H9 (cell line): ENCODE measurements at regions not wholly inside any gene's neighbourhood (a gene's known extent, or its start where the extent isn't known, plus 50 kb on each side); places are given as distances from the start of the nearest gene placed in this dataset.

Experiments
- DNase-seq: peaks from one replicate; pipeline ENCODE4 v3.0.0-alpha.2; 2017
- H2AFZ ChIP-seq: one replicate; pipeline ENCODE4 v1.6.1; 2013; ENCODE audit warnings: mild to moderate bottlenecking, low read length, control low read depth, moderate library complexity
- H2AK5ac ChIP-seq: 2 replicates; pipeline ENCODE4 v1.6.1; 2013; ENCODE audit warnings: low read length, control low read depth, mixed read lengths; ENCODE audit not compliant: insufficient read length
- H2BK120ac ChIP-seq: one replicate; pipeline ENCODE4 v1.6.1; 2013; ENCODE audit warnings: low read depth, mild to moderate bottlenecking, low read length, control low read depth, inconsistent platforms; ENCODE audit not compliant: poor library complexity, severe bottlenecking
- H2BK12ac ChIP-seq: 2 replicates; pipeline ENCODE4 v1.6.1; 2013; ENCODE audit warnings: low read length, control low read depth, mixed read lengths, low read depth; ENCODE audit not compliant: insufficient read length
- H2BK15ac ChIP-seq: 2 replicates; pipeline ENCODE4 v1.6.1; 2013; ENCODE audit warnings: low read depth, low read length, control low read depth
- H2BK20ac ChIP-seq: one replicate; pipeline ENCODE4 v1.6.1; 2013; ENCODE audit warnings: low read depth, mild to moderate bottlenecking, low read length, control low read depth, inconsistent platforms; ENCODE audit not compliant: poor library complexity, severe bottlenecking
- H2BK5ac ChIP-seq: 2 replicates; pipeline ENCODE4 v1.6.1; 2013; ENCODE audit warnings: low read length, control low read depth, mixed read lengths; ENCODE audit not compliant: insufficient read length
- H3K14ac ChIP-seq: 2 replicates; pipeline ENCODE4 v1.6.1; 2013; ENCODE audit warnings: low read length, control low read depth; ENCODE audit not compliant: insufficient read depth
- H3K18ac ChIP-seq: 2 replicates; pipeline ENCODE4 v1.6.1; 2013; ENCODE audit warnings: low read depth, mild to moderate bottlenecking, mixed read lengths, low read length, control low read depth; ENCODE audit not compliant: insufficient read length
- H3K23ac ChIP-seq: 2 replicates; pipeline ENCODE4 v1.6.1; 2013; ENCODE audit warnings: low read length, control low read depth, mixed read lengths, low read depth; ENCODE audit not compliant: insufficient read length
- H3K23me2 ChIP-seq: 2 replicates; pipeline ENCODE4 v1.6.1; 2013; ENCODE audit warnings: low read depth, mild to moderate bottlenecking, mixed read lengths, low read length, control low read depth; ENCODE audit not compliant: insufficient read length, poor library complexity, severe bottlenecking
- H3K27ac ChIP-seq: 2 replicates; pipeline ENCODE4 v1.5.1; 2013; ENCODE audit warnings: low read length, control low read depth, mixed read lengths, low read depth; ENCODE audit not compliant: insufficient read length
- H3K27me3 ChIP-seq: 2 replicates; pipeline ENCODE4 v1.6.1; 2013; ENCODE audit warnings: low read length, control low read depth, inconsistent platforms; ENCODE audit not compliant: insufficient read depth
- H3K4ac ChIP-seq: 2 replicates; pipeline ENCODE4 v1.6.1; 2013; ENCODE audit warnings: low read depth, mild to moderate bottlenecking, control low read depth, inconsistent platforms, low read length, moderate library complexity
- H3K4me1 ChIP-seq: 2 replicates; pipeline ENCODE4 v1.6.1; 2013; ENCODE audit warnings: low read length, control low read depth, inconsistent platforms; ENCODE audit not compliant: insufficient read depth
- H3K4me2 ChIP-seq: 2 replicates; pipeline ENCODE4 v1.6.1; 2013; ENCODE audit warnings: low read length, control low read depth, mixed read lengths; ENCODE audit not compliant: insufficient read length, insufficient read depth
- H3K56ac ChIP-seq: 2 replicates; pipeline ENCODE4 v1.6.1; 2013; ENCODE audit warnings: low read depth, mild to moderate bottlenecking, mixed read lengths, low read length, control low read depth; ENCODE audit not compliant: insufficient read length
- H3K79me1 ChIP-seq: 2 replicates; pipeline ENCODE4 v1.6.1; 2013; ENCODE audit warnings: low read depth, mild to moderate bottlenecking, moderate library complexity, low read length, control low read depth, inconsistent platforms; ENCODE audit not compliant: insufficient read depth, poor library complexity, severe bottlenecking
- H3K79me2 ChIP-seq: 2 replicates; pipeline ENCODE4 v1.6.1; 2013; ENCODE audit warnings: low read length, control low read depth, inconsistent platforms; ENCODE audit not compliant: insufficient read depth
- H3K9ac ChIP-seq: 2 replicates; pipeline ENCODE4 v1.6.1; 2013; ENCODE audit warnings: low read length, control low read depth, mixed read lengths; ENCODE audit not compliant: insufficient read length; ENCODE audit errors: extremely low read depth
- H3K9me3 ChIP-seq: one replicate; pipeline ENCODE4 v1.6.1; 2013; ENCODE audit warnings: low read depth, low read length, inconsistent platforms; ENCODE audit not compliant: control insufficient read depth
- H3T11ph ChIP-seq: one replicate; pipeline ENCODE4 v1.6.1; 2013; ENCODE audit warnings: mild to moderate bottlenecking, low read length, control low read depth, inconsistent platforms
- H4K20me1 ChIP-seq: one replicate; pipeline ENCODE4 v1.6.1; 2013; ENCODE audit not compliant: control insufficient read depth, insufficient read length, insufficient read depth
- H4K5ac ChIP-seq: 2 replicates; pipeline ENCODE4 v1.6.1; 2013; ENCODE audit warnings: low read depth, mild to moderate bottlenecking, mixed read lengths, low read length, control low read depth; ENCODE audit not compliant: insufficient read length
- H4K8ac ChIP-seq: replicated peaks from 2 replicates; pipeline ENCODE4 v1.6.1; 2013; ENCODE audit warnings: low read length, control low read depth, mixed read lengths, low read depth; ENCODE audit not compliant: insufficient read length
- H4K91ac ChIP-seq: 2 replicates; pipeline ENCODE4 v1.6.1; 2013; ENCODE audit warnings: low read depth, mild to moderate bottlenecking, moderate library complexity, mixed read lengths, low read length, control low read depth; ENCODE audit not compliant: insufficient read length
- H3K27ac Mint-ChIP-seq, 3 experiments: 2 replicates in 2 of 3; 3 replicates in 1 of 3; pipeline ENCODE4 v1.8.0; 2020 to 2021; ENCODE audit warnings: mixed read lengths in 3 of 3, mild to moderate bottlenecking in 1 of 3, moderate library complexity in 1 of 3
- H3K27me3 Mint-ChIP-seq: 2 replicates; pipeline ENCODE4 v1.8.0; 2021; ENCODE audit warnings: low read depth, mild to moderate bottlenecking, moderate library complexity, mixed read lengths
- H3K36me3 Mint-ChIP-seq, 3 experiments: 2 replicates in 2 of 3; 3 replicates in 1 of 3; pipeline ENCODE4 v1.8.0; 2020 to 2021; ENCODE audit warnings: low read depth in 3 of 3, mixed read lengths in 3 of 3; ENCODE audit not compliant: insufficient read depth in 1 of 3
- H3K4me1 Mint-ChIP-seq, 2 experiments: 2 replicates each; pipeline ENCODE4 v1.8.0; 2020; ENCODE audit warnings: mixed read lengths in 2 of 2
- H3K4me3 Mint-ChIP-seq, 2 experiments: 2 replicates in 1 of 2; 3 replicates in 1 of 2; pipeline ENCODE4 v1.8.0; 2020 to 2021; ENCODE audit warnings: mild to moderate bottlenecking in 2 of 2, mixed read lengths in 2 of 2, moderate library complexity in 1 of 2
- H3K9me3 Mint-ChIP-seq, 2 experiments: 2 replicates in 1 of 2; 3 replicates in 1 of 2; pipeline ENCODE4 v1.8.0; 2020; ENCODE audit warnings: mild to moderate bottlenecking in 2 of 2, mixed read lengths in 2 of 2, moderate library complexity in 1 of 2
- CTCF ChIP-seq: fragments of 200-600 bp; sonication (generic); conservative IDR thresholded peaks from 3 replicates; pipeline ENCODE4 v1.8.0; 2021; ENCODE audit warnings: antibody characterized with exemption, mild to moderate bottlenecking

DNA sequence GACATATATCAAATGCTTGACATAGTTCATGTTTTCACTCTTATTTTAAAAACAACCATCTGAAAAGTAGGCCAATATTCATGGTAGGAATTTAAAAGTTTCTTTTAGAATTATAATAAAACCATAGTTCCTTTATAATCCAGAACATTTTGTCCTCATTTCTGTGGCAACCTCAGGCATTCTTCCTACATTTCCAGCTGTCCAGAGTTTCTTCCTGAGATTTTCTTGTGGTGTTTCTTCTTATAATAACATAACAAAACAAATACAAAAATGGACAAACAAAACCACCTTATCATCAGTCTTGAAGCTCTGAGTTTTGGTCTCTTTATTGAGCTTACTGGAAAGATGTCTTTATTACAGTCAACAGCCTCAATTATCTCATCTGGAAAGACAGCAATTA, 2028.6 kb upstream of the CELF4 start:
- H3K4me1 ChIP-seq = peaks cover 5% of the 10 kb centered on the region; the same call in 1 of the 2 replicates
- H3K23me2 ChIP-seq = no peaks in the 10 kb centered on the region
- H4K91ac ChIP-seq = no peak overlapping the region
- no peak overlapping the region for H2BK15ac ChIP-seq
- H3K27me3 ChIP-seq = no peaks in the 10 kb centered on the region
- no peaks in the 10 kb centered on the region for H3K9me3 ChIP-seq
- H2BK12ac ChIP-seq = no peak overlapping the region
- no peak overlapping the region for H3K23ac ChIP-seq
- no peak overlapping the region for H2AFZ ChIP-seq
- H3K18ac ChIP-seq = no peak overlapping the region
- no peak overlapping the region for H4K8ac ChIP-seq
- no peak overlapping the region for H3K9ac ChIP-seq
- H3K4ac ChIP-seq = no peak overlapping the region
- peaks cover 48 to 52% of the 10 kb centered on the region in 2 experiments for H3K4me1 Mint-ChIP-seq
- H3K4me3 Mint-ChIP-seq = no peak overlapping the region
- H3K4me2 ChIP-seq = no peak overlapping the region
- H3T11ph ChIP-seq = no peak overlapping the region
- H2AK5ac ChIP-seq = no peak overlapping the region
- H2BK5ac ChIP-seq = no peak overlapping the region
- H3K27ac Mint-ChIP-seq = peak overlapping the region in 1 of 3 experiments; percentile 46; a peak in 2 of 7 replicates
- no peaks in the 10 kb centered on the region for H4K20me1 ChIP-seq
- no peak overlapping the region for H2BK120ac ChIP-seq
- no peak for DNase-seq
- H3K9me3 Mint-ChIP-seq = peaks cover 8 to 9% of the 10 kb centered on the region in 2 experiments; a peak in 3 of 5 replicates
- H2BK20ac ChIP-seq = no peak overlapping the region
- H4K5ac ChIP-seq = no peak overlapping the region
- H3K14ac ChIP-seq = no peak overlapping the region
- no peaks in the 10 kb centered on the region for H3K79me2 ChIP-seq
- no peaks in the 10 kb centered on the region for H3K27me3 Mint-ChIP-seq
- H3K27ac ChIP-seq = no peak overlapping the region
- peaks cover 8 to 35% (median 18%) of the 10 kb centered on the region in 3 experiments for H3K36me3 Mint-ChIP-seq
- no peak overlapping the region for H3K56ac ChIP-seq
- TF ChIP-seq CTCF = no peak
- H3K79me1 ChIP-seq = no peaks in the 10 kb centered on the region
